ENCODE measurements at regions not wholly inside any gene's neighbourhood (a gene's known extent, or its start where the extent isn't known, plus 50 kb on each side); places are given as distances from the start of the nearest gene placed in this dataset.

GRCh38 chr2:37569986-37570679 is 101.3 kb downstream of the CDC42EP3 start (continued):
- TF ChIP-seq FOXP4 (CRISPR knock-in tag; IDR thresholded peaks at IDR 0.05) (no peak), USF1 (CRISPR knock-in tag; IDR thresholded peaks at IDR 0.05) (no peak), CREM (CRISPR knock-in tag; IDR thresholded peaks at IDR 0.05) (no peak), ELF4 (CRISPR knock-in tag; IDR thresholded peaks at IDR 0.05; ENCODE audit: low read depth) (no peak), ZNF121 (CRISPR knock-in tag; IDR thresholded peaks at IDR 0.05) (no peak), PRRX2 (CRISPR knock-in tag; IDR thresholded peaks at IDR 0.05) (no peak), ZNF232 (CRISPR knock-in tag; IDR thresholded peaks at IDR 0.05) (no peak)

- peaks cover 6% of the 10 kb centered on the region for H3K4me1 Mint-ChIP-seq
- DNase-seq (ENCODE audit: low spot score) = no peak
- no peak overlapping the region for H3K27ac Mint-ChIP-seq
- H3K9me3 Mint-ChIP-seq = peaks cover 6% of the 10 kb centered on the region
- TF ChIP-seq HMGA2 (CRISPR knock-in tag; IDR thresholded peaks at IDR 0.05) (no peak), ZSCAN18 (CRISPR knock-in tag; IDR thresholded peaks at IDR 0.05) (no peak), ZBTB21 (CRISPR knock-in tag; IDR thresholded peaks at IDR 0.05; ENCODE audit: borderline replicate concordance) (no peak), CBFB (CRISPR knock-in tag; IDR thresholded peaks at IDR 0.05; ENCODE audit: low read depth) (no peak), ZNF423 (CRISPR knock-in tag; IDR thresholded peaks at IDR 0.05) (no peak), ZNF232 (CRISPR knock-in tag; IDR thresholded peaks at IDR 0.05) (no peak), JUN (CRISPR knock-in tag; IDR thresholded peaks at IDR 0.05) (no peak), ZNF138 (CRISPR knock-in tag; conservative IDR thresholded peaks at IDR 0.05) (no peak), NR3C1 (CRISPR knock-in tag; conservative IDR thresholded peaks at IDR 0.05; ENCODE audit: low read depth) (no peak)
- TF ChIP-seq, protein P1, sequence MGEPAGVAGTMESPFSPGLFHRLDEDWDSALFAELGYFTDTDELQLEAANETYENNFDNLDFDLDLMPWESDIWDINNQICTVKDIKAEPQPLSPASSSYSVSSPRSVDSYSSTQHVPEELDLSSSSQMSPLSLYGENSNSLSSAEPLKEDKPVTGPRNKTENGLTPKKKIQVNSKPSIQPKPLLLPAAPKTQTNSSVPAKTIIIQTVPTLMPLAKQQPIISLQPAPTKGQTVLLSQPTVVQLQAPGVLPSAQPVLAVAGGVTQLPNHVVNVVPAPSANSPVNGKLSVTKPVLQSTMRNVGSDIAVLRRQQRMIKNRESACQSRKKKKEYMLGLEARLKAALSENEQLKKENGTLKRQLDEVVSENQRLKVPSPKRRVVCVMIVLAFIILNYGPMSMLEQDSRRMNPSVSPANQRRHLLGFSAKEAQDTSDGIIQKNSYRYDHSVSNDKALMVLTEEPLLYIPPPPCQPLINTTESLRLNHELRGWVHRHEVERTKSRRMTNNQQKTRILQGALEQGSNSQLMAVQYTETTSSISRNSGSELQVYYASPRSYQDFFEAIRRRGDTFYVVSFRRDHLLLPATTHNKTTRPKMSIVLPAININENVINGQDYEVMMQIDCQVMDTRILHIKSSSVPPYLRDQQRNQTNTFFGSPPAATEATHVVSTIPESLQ (CRISPR knock-in tag; IDR thresholded peaks at IDR 0.05) = no peak
- TF ChIP-seq, protein P2, sequence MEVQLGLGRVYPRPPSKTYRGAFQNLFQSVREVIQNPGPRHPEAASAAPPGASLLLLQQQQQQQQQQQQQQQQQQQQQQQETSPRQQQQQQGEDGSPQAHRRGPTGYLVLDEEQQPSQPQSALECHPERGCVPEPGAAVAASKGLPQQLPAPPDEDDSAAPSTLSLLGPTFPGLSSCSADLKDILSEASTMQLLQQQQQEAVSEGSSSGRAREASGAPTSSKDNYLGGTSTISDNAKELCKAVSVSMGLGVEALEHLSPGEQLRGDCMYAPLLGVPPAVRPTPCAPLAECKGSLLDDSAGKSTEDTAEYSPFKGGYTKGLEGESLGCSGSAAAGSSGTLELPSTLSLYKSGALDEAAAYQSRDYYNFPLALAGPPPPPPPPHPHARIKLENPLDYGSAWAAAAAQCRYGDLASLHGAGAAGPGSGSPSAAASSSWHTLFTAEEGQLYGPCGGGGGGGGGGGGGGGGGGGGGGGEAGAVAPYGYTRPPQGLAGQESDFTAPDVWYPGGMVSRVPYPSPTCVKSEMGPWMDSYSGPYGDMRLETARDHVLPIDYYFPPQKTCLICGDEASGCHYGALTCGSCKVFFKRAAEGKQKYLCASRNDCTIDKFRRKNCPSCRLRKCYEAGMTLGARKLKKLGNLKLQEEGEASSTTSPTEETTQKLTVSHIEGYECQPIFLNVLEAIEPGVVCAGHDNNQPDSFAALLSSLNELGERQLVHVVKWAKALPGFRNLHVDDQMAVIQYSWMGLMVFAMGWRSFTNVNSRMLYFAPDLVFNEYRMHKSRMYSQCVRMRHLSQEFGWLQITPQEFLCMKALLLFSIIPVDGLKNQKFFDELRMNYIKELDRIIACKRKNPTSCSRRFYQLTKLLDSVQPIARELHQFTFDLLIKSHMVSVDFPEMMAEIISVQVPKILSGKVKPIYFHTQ (CRISPR knock-in tag; IDR thresholded peaks at IDR 0.05) = no peak
- POLR2A ChIA-PET = no interaction called here
- H3K4me3 Mint-ChIP-seq = no peak overlapping the region
- CTCF ChIA-PET = no interaction called here
- no peaks in the 10 kb centered on the region for H3K27me3 Mint-ChIP-seq (ENCODE audit: low read depth)
- no peak for ATAC-seq
- H3K36me3 Mint-ChIP-seq = no peaks in the 10 kb centered on the region
Measured at GRCh38 chr2:37570773-37571586, 100.5 kb downstream of the CDC42EP3 start.

Measured in WTC11 (cell line).